ENCODE measurements at regions not wholly inside any gene's neighbourhood (a gene's known extent, or its start where the extent isn't known, plus 50 kb on each side); places are given as distances from the start of the nearest gene placed in this dataset.

GRCh38 chr3:34312684-34313083, 514.3 kb downstream of the PDCD6IP start:
- H3K4me3 ChIP-seq (ENCODE audit: low read depth, low read length) = no peak overlapping the region
- TF ChIP-seq CTCF (conservative IDR thresholded peaks at IDR 0.05; ENCODE audit: low read depth, low read length) = no peak
- DNase-seq (ENCODE audit: low read depth) = no peak

- no peak for DNase-seq (ENCODE audit: low read depth)
- H3K4me3 ChIP-seq (ENCODE audit: low read depth, low read length) = no peak overlapping the region
- TF ChIP-seq CTCF (conservative IDR thresholded peaks at IDR 0.05; ENCODE audit: low read depth, low read length) = no peak
Observed at GRCh38 chr3:34319881-34320280, 521.5 kb downstream of the PDCD6IP start.

GRCh38 chr3:34323517-34323916, 525.1 kb downstream of the PDCD6IP start:
- no peak for TF ChIP-seq CTCF (conservative IDR thresholded peaks at IDR 0.05; ENCODE audit: low read depth, low read length)
- no peak overlapping the region for H3K4me3 ChIP-seq (ENCODE audit: low read depth, low read length)
- no peak for DNase-seq (ENCODE audit: low read depth)

GRCh38 chr3:34346656-34347055, 548.2 kb downstream of the PDCD6IP start:
- DNase-seq (ENCODE audit: low read depth) = no peak
- H3K4me3 ChIP-seq (ENCODE audit: low read depth, low read length) = no peak overlapping the region
- TF ChIP-seq CTCF (conservative IDR thresholded peaks at IDR 0.05; ENCODE audit: low read depth, low read length) = no peak

- no peak for DNase-seq (ENCODE audit: low read depth)
Observed at GRCh38 chr3:34351882-34352777, 553.7 kb downstream of the PDCD6IP start.

GRCh38 chr3:34352778-34353331, 554.4 kb downstream of the PDCD6IP start:
- H3K4me3 ChIP-seq (ENCODE audit: low read depth, low read length) = no peak overlapping the region
- TF ChIP-seq CTCF (conservative IDR thresholded peaks at IDR 0.05; ENCODE audit: low read depth, low read length) = no peak
- DNase-seq (ENCODE audit: low read depth) = no peak

More at GRCh38 chr3:34351882-34352777, 553.7 kb downstream of the PDCD6IP start:
- no peak overlapping the region for H3K4me3 ChIP-seq (ENCODE audit: low read depth, low read length)
- no peak for TF ChIP-seq CTCF (conservative IDR thresholded peaks at IDR 0.05; ENCODE audit: low read depth, low read length)

All from choroid plexus epithelial cell (primary cell).